A549 (cell line): ENCODE measurements at regions not wholly inside any gene's neighbourhood (a gene's known extent, or its start where the extent isn't known, plus 50 kb on each side); places are given as distances from the start of the nearest gene placed in this dataset.

Source experiments
- ATAC-seq, 2 experiments: fragments of 200-7000 bp in 1 of 2; fragments of >200 bp in 1 of 2; cut with Nextera tagmentation in 1 of 2; cut with Tn5 transposase in 1 of 2; 3 replicates each; pipeline versions ENCODE4 v1.8.0 to v1.9.1; 2018 to 2020; ENCODE audit warnings: mild to moderate bottlenecking in 1 of 2, moderate library complexity in 1 of 2
- CTCF ChIA-PET: fragments of 300-600 bp; sonication (Branson Sonifier 250); formaldehyde crosslinking; extraction: SDS; loops from one replicate; lab custom pipeline; 2021; ENCODE audit warnings: antibody characterized with exemption, inconsistent platforms; lab: Yijun Ruan, JAX
- POLR2A ChIA-PET: fragments of 350-600 bp; formaldehyde crosslinking; extraction: SDS; loops from one replicate; lab custom pipeline; 2021; ENCODE audit warnings: antibody characterized with exemption, inconsistent platforms; lab: Yijun Ruan, JAX
- DNase-seq, 2 experiments: peaks; one replicate each; pipeline versions ENCODE4 v3.0.0 to v3.0.0-alpha.2; 2011 to 2016; ENCODE audit warnings: low read depth in 1 of 2, low spot score in 1 of 2
- FAIRE-seq: peaks from 2 replicates; lab custom pipeline; 2011; peaks lifted over from hg19 to GRCh38; lab: Jason Lieb, UNC
- H3K27ac ChIP-seq, 2 experiments: fragments of >200 bp; sonication (Bioruptor Twin); formaldehyde crosslinking; 3 replicates each; pipeline ENCODE4 v1.5.1; 2016 to 2017
- H3K4me1 ChIP-seq: fragments of >200 bp; sonication (Bioruptor Twin); formaldehyde crosslinking; 3 replicates; pipeline ENCODE4 v1.6.1; 2016
- H3K4me2 ChIP-seq: fragments of >200 bp; sonication (Bioruptor Twin); formaldehyde crosslinking; 3 replicates; pipeline ENCODE4 v1.6.1; 2016
- H3K4me3 ChIP-seq: fragments of >200 bp; sonication (Bioruptor Twin); formaldehyde crosslinking; 3 replicates; pipeline ENCODE4 v1.5.1; 2016
- H3K9me3 ChIP-seq: fragments of >200 bp; sonication (Bioruptor Twin); formaldehyde crosslinking; 3 replicates; pipeline ENCODE4 v1.6.1; 2016
- CEBPB ChIP-seq, 2 experiments: fragments of >200 bp in 1 of 2; sonication (Bioruptor Twin) in 1 of 2; formaldehyde crosslinking in 1 of 2; IDR thresholded peaks; 2 replicates each; pipeline ENCODE4 v1.6.1; 2012 to 2016
- CHD4 ChIP-seq: fragments of 200-600 bp; sonication (generic); IDR thresholded peaks from 2 replicates; pipeline ENCODE4 v1.6.1; 2016; ENCODE audit warnings: antibody characterized with exemption, mild to moderate bottlenecking, borderline replicate concordance
- ELK1 ChIP-seq: fragments of 150-350 bp; IDR thresholded peaks from 2 replicates; pipeline ENCODE4 v1.6.1; 2014; ENCODE audit warnings: low read depth, mild to moderate bottlenecking, low read length
- FOXS1 ChIP-seq: fragments of 250-450 bp; sonication (Bioruptor Pico); IDR thresholded peaks from 2 replicates; pipeline ENCODE4 v1.5.0; 2020; ENCODE audit warnings: mild to moderate bottlenecking, moderate library complexity
- GATA3 ChIP-seq: IDR thresholded peaks from 2 replicates; pipeline ENCODE4 v1.6.1; 2012; ENCODE audit warnings: borderline replicate concordance
- HDAC2 ChIP-seq: fragments of 200-600 bp; sonication (generic); IDR thresholded peaks from 2 replicates; pipeline ENCODE4 v1.6.1; 2016
- HES2 ChIP-seq: fragments of >200 bp; sonication (Bioruptor Twin); formaldehyde crosslinking; IDR thresholded peaks from 2 replicates; pipeline ENCODE4 v1.6.1; 2016
- HEYL ChIP-seq: fragments of 250-450 bp; sonication (Bioruptor Pico); IDR thresholded peaks from 2 replicates; pipeline ENCODE4 v1.8.0; 2021; ENCODE audit warnings: mild to moderate bottlenecking, moderate library complexity
- HOXB13 ChIP-seq: fragments of 250-450 bp; sonication (Bioruptor Pico); IDR thresholded peaks from 2 replicates; pipeline ENCODE4 v1.5.0; 2020; ENCODE audit warnings: low read depth, mild to moderate bottlenecking, moderate library complexity
- HOXB5 ChIP-seq: fragments of 250-450 bp; sonication (Bioruptor Pico); IDR thresholded peaks from 2 replicates; pipeline ENCODE4 v1.5.0; 2020; ENCODE audit warnings: mild to moderate bottlenecking, moderate library complexity
- JUNB ChIP-seq: fragments of >200 bp; sonication (Bioruptor Twin); formaldehyde crosslinking; IDR thresholded peaks from 2 replicates; pipeline ENCODE4 v1.6.1; 2016
- MAX ChIP-seq: IDR thresholded peaks from 2 replicates; pipeline ENCODE4 v1.6.1; 2012
- NFE2L2 ChIP-seq: fragments of 150-350 bp; conservative IDR thresholded peaks from 2 replicates; pipeline ENCODE4 v1.6.1; 2014; ENCODE audit warnings: low read length
- POLR2AphosphoS2 ChIP-seq: conservative IDR thresholded peaks from 2 replicates; pipeline ENCODE4 v1.6.1; 2012; ENCODE audit warnings: low read length, improper control_type of control experiment, inconsistent platforms
- SREBF2 ChIP-seq: fragments of 450-650 bp; IDR thresholded peaks from 2 replicates; pipeline ENCODE4 v1.6.1; 2014; ENCODE audit warnings: mild to moderate bottlenecking, moderate library complexity
- ZC3H11A ChIP-seq: fragments of 450-650 bp; IDR thresholded peaks from 2 replicates; pipeline ENCODE4 v1.6.1; 2014; ENCODE audit warnings: antibody characterized with exemption, mild to moderate bottlenecking
- ZNF302 ChIP-seq: fragments of 250-450 bp; sonication (Bioruptor Pico); IDR thresholded peaks from 2 replicates; pipeline ENCODE4 v1.9.0; 2021; ENCODE audit warnings: inconsistent platforms, mild to moderate bottlenecking, moderate library complexity
- ZSCAN20 ChIP-seq: fragments of 250-450 bp; sonication (Bioruptor Pico); IDR thresholded peaks from 2 replicates; pipeline ENCODE4 v1.8.0; 2022; ENCODE audit warnings: mild to moderate bottlenecking, moderate library complexity
- WGBS: methylation state at CpG from one replicate; pipeline ENCODE4 v1.1.6; 2017; ENCODE audit errors: missing lambda C conversion rate; 5-methylcytosine and 5-hydroxymethylcytosine counted together
- TF ChIP-seq, protein P1 (sequence below): IDR thresholded peaks from 2 replicates; pipeline ENCODE4 v1.6.1; 2012; ENCODE audit warnings: low read depth, borderline replicate concordance
- TF ChIP-seq, protein P2 (sequence below): fragments of >200 bp; sonication (Bioruptor Twin); formaldehyde crosslinking; IDR thresholded peaks from 3 replicates; pipeline ENCODE4 v1.6.1; 2016

DNA sequence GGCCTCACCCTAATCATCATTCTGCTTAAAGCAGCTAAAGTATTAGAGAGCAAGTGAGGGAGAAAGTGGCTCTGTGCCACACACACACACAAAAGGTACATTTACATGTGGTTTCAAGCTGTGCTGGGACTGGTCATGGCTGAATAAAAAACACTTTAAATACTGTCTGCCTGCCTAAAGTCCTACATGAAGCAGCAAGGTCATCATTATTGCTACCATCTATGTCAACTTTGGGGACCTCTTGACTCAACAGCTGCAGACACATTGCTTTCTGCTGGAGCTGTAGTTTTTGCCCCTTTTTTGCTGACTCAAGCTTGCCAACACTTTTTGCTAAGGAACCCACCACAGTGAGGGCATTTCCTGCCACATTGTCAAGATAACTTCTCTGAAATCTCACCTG is 1237.9 kb downstream of the ROBO2 start (continued):
- TF ChIP-seq ELK1 = no peak

DNA sequence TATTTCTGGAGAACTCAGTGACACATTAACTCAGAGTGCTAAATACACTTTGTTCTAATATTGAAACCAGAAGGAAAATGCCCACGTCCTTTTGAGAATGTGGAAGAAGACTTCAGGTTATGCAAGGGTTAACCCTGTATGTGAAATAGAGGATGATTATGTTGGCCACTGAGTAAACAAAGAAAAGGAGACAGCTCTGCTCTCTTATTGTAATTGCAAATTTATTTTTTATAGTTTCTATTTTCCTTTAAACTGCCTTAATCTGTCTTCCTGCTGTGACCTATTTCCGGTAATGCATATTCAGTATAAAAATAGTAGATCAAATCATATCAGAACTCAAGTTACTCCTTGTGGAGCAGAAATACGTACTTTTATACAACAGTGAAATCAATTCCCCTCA is 1239.2 kb downstream of the ROBO2 start:
- no peaks in the 10 kb centered on the region for H3K9me3 ChIP-seq
- CTCF ChIA-PET = no interaction called here
- H3K4me1 ChIP-seq = no peaks in the 10 kb centered on the region
- ATAC-seq (no peak), FAIRE-seq (no peak), DNase-seq (no peak)
- no peak overlapping the region for H3K4me3 ChIP-seq
- 26% methylated on average over 3 of the region's 3 CpGs for WGBS
- POLR2A ChIA-PET = no interaction called here
- H3K4me2 ChIP-seq = no peak overlapping the region
- TF ChIP-seq HDAC2 = no peak
- H3K27ac ChIP-seq = no peak overlapping the region

- Histone ChIP-seq H3K9me3 (no peaks in the 10 kb centered on the region), H3K27ac (no peak overlapping the region), H3K4me1 (no peaks in the 10 kb centered on the region), H3K4me2 (no peak overlapping the region), H3K4me3 (no peak overlapping the region)
- TF ChIP-seq JUNB = no peak
- TF ChIP-seq, protein P1, sequence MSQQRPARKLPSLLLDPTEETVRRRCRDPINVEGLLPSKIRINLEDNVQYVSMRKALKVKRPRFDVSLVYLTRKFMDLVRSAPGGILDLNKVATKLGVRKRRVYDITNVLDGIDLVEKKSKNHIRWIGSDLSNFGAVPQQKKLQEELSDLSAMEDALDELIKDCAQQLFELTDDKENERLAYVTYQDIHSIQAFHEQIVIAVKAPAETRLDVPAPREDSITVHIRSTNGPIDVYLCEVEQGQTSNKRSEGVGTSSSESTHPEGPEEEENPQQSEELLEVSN = no peak
- TF ChIP-seq CHD4 = no peak
- TF ChIP-seq HEYL (CRISPR knock-in tag) = no peak
- no peak for TF ChIP-seq MAX
- no peak for TF ChIP-seq CEBPB (IDR thresholded peaks at IDR 0.05)
- TF ChIP-seq GATA3 = no peak
- TF ChIP-seq ZSCAN20 = no peak
- no peak for TF ChIP-seq HOXB13
- TF ChIP-seq HDAC2 = no peak
- no peak for TF ChIP-seq ELK1
- no peak for TF ChIP-seq ZC3H11A
- TF ChIP-seq, protein P2, sequence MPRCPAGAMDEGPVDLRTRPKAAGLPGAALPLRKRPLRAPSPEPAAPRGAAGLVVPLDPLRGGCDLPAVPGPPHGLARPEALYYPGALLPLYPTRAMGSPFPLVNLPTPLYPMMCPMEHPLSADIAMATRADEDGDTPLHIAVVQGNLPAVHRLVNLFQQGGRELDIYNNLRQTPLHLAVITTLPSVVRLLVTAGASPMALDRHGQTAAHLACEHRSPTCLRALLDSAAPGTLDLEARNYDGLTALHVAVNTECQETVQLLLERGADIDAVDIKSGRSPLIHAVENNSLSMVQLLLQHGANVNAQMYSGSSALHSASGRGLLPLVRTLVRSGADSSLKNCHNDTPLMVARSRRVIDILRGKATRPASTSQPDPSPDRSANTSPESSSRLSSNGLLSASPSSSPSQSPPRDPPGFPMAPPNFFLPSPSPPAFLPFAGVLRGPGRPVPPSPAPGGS = no peak
- TF ChIP-seq POLR2AphosphoS2 = no peak
- TF ChIP-seq FOXS1 (CRISPR knock-in tag) = no peak
- TF ChIP-seq NFE2L2 = no peak
- TF ChIP-seq ZNF302 (CRISPR knock-in tag) = no peak
- TF ChIP-seq HOXB5 (CRISPR knock-in tag) = no peak
- no peak for TF ChIP-seq HES2
- no peak for TF ChIP-seq SREBF2
- WGBS = 24% methylated on average over 5 of the region's 6 CpGs
- no peak for ATAC-seq
- no peak for DNase-seq
- POLR2A ChIA-PET = no interaction called here
- CTCF ChIA-PET = no interaction called here
- no peak for FAIRE-seq
Measured at GRCh38 chr3:78281381-78281780, 1241.5 kb downstream of the ROBO2 start.
